ENCODE measurements at regions not wholly inside any gene's neighbourhood (a gene's known extent, or its start where the extent isn't known, plus 50 kb on each side); places are given as distances from the start of the nearest gene placed in this dataset.
A peak's percentile ranks its signal among the peaks of the same experiment; 100 is the strongest.

GRCh38 chr3:67790043-67790442 is 135.6 kb upstream of the SUCLG2 start:
- no peak overlapping the region for H3K4me2 ChIP-seq (ENCODE audit: insufficient read depth, low read length)
- no peaks in the 10 kb centered on the region for H4K20me1 ChIP-seq (replicated peaks; ENCODE audit: control insufficient read depth, extremely low read depth, insufficient read depth, low read length)
- FAIRE-seq (peak; percentile 62), DNase-seq (ENCODE audit: low read depth, low spot score) (peak; percentile 68)
- no peak overlapping the region for H3K4me3 ChIP-seq (replicated peaks in 1 of 3; ENCODE audit: insufficient read depth in 1 of 3, low read depth in 1 of 3, low read length in 3 of 3)
- TF ChIP-seq CTCF (IDR thresholded peaks at IDR 0.05; ENCODE audit: extremely low read depth in 1 of 2, insufficient read depth in 1 of 2, low read depth in 1 of 2, low read length in 2 of 2) (peak; percentile 62 to 67), EZH2 (IDR thresholded peaks at IDR 0.05; ENCODE audit: borderline replicate concordance, low read depth, low read length, severe bottlenecking) (no peak), JUN (IDR thresholded peaks at IDR 0.05; ENCODE audit: borderline replicate concordance, insufficient read depth, insufficient read length, low read depth) (no peak), MYC (IDR thresholded peaks at IDR 0.05; ENCODE audit: low read depth, low read length) (no peak)
- ChIA-PET POLR2A (no interaction called here), CTCF (interaction anchor here (0.6 to 5.1 kb wide), 26 partner anchors 9 to 1103 kb away, joined by 3 to 137 read pairs (median 4); no protein-coding TSS in a partner anchor)
- no peaks in the 10 kb centered on the region for H3K36me3 ChIP-seq (ENCODE audit: control insufficient read depth in 2 of 2, extremely low read depth in 1 of 2, insufficient read depth in 2 of 2, low read length in 2 of 2)
- H3K9me3 ChIP-seq (replicated peaks; ENCODE audit: control insufficient read depth, insufficient read depth, low read length): no peaks in the 10 kb centered on the region
- H2AFZ ChIP-seq (ENCODE audit: low read depth, low read length): no peak overlapping the region
- no peak overlapping the region for H3K27ac ChIP-seq (ENCODE audit: insufficient read depth, low read depth, low read length)
- H3K4me1 ChIP-seq (ENCODE audit: control insufficient read depth, extremely low read depth, insufficient read depth, low read length): no peaks in the 10 kb centered on the region
- dilution Hi-C loops (cut with MboI; ENCODE audit: extremely low pct_ligation_motif_present, low sequenced_read_pairs): no loop called here
- BruUV-seq (replicated peaks): no TSS peak
- intact Hi-C loops (cut with micrococcal nuclease): loop anchor here (1.0 kb wide), 5 partner anchors 136 to 1182 kb away; partner anchors contain the start of gene SUCLG2
- H3K9me1 ChIP-seq (replicated peaks; ENCODE audit: control insufficient read depth, extremely low read depth, insufficient read depth, low read length): no peaks in the 10 kb centered on the region
- H3K27me3 ChIP-seq (ENCODE audit: control insufficient read depth in 2 of 2, insufficient read depth in 2 of 2, low read length in 2 of 2): peaks cover 0 to 2% of the 10 kb centered on the region in 2 experiments
- H3K79me2 ChIP-seq (ENCODE audit: control insufficient read depth, insufficient read depth, low read length): no peaks in the 10 kb centered on the region
- no peak overlapping the region for H3K9ac ChIP-seq (replicated peaks; ENCODE audit: extremely low read depth, insufficient read depth, low read length)

GRCh38 chr3:67788396-67788795 is 134.0 kb upstream of the SUCLG2 start:
- Histone ChIP-seq H2AFZ (ENCODE audit: low read depth, low read length) (no peak overlapping the region), H3K4me1 (ENCODE audit: control insufficient read depth, extremely low read depth, insufficient read depth, low read length) (no peaks in the 10 kb centered on the region), H3K79me2 (ENCODE audit: control insufficient read depth, insufficient read depth, low read length) (no peaks in the 10 kb centered on the region), H4K20me1 (replicated peaks; ENCODE audit: control insufficient read depth, extremely low read depth, insufficient read depth, low read length) (no peaks in the 10 kb centered on the region), H3K27ac (ENCODE audit: insufficient read depth, low read depth, low read length) (no peak overlapping the region), H3K9me1 (replicated peaks; ENCODE audit: control insufficient read depth, extremely low read depth, insufficient read depth, low read length) (no peaks in the 10 kb centered on the region), H3K4me2 (ENCODE audit: insufficient read depth, low read length) (no peak overlapping the region), H3K9me3 (replicated peaks; ENCODE audit: control insufficient read depth, insufficient read depth, low read length) (no peaks in the 10 kb centered on the region), H3K4me3 (replicated peaks in 1 of 3; ENCODE audit: insufficient read depth in 1 of 3, low read depth in 1 of 3, low read length in 3 of 3) (no peak overlapping the region), H3K27me3 (ENCODE audit: control insufficient read depth in 2 of 2, insufficient read depth in 2 of 2, low read length in 2 of 2) (peaks cover 0 to 2% of the 10 kb centered on the region in 2 experiments), H3K36me3 (ENCODE audit: control insufficient read depth in 2 of 2, extremely low read depth in 1 of 2, insufficient read depth in 2 of 2, low read length in 2 of 2) (no peaks in the 10 kb centered on the region), H3K9ac (replicated peaks; ENCODE audit: extremely low read depth, insufficient read depth, low read length) (no peak overlapping the region)
- ChIA-PET CTCF (interaction anchor here (3.6 to 5.1 kb wide), 2 partner anchors 407 to 675 kb away, joined by 54 to 137 read pairs; no protein-coding TSS in a partner anchor), POLR2A (no interaction called here)
- dilution Hi-C loops (cut with MboI; ENCODE audit: extremely low pct_ligation_motif_present, low sequenced_read_pairs): no loop called here
- no TSS peak for BruUV-seq (replicated peaks)
- no peak for FAIRE-seq
- TF ChIP-seq POLR2A (IDR thresholded peaks at IDR 0.05; ENCODE audit: low read depth, low read length) (no peak), EZH2 (IDR thresholded peaks at IDR 0.05; ENCODE audit: borderline replicate concordance, low read depth, low read length, severe bottlenecking) (no peak), JUN (IDR thresholded peaks at IDR 0.05; ENCODE audit: borderline replicate concordance, insufficient read depth, insufficient read length, low read depth) (no peak), CTCF (IDR thresholded peaks at IDR 0.05; ENCODE audit: extremely low read depth in 1 of 2, insufficient read depth in 1 of 2, low read depth in 1 of 2, low read length in 2 of 2) (no peak), FOS (IDR thresholded peaks at IDR 0.05; ENCODE audit: borderline replicate concordance, insufficient read depth, low read length) (no peak), MAX (IDR thresholded peaks at IDR 0.05; ENCODE audit: insufficient read depth, insufficient read length) (no peak), POLR2AphosphoS5 (IDR thresholded peaks at IDR 0.05; ENCODE audit: insufficient read depth, low read depth, low read length) (no peak), MYC (IDR thresholded peaks at IDR 0.05; ENCODE audit: low read depth, low read length) (no peak), GATA2 (IDR thresholded peaks at IDR 0.05; ENCODE audit: insufficient read depth, insufficient read length, low read depth, low read length) (no peak)
- intact Hi-C loops (cut with micrococcal nuclease): no loop called here
- no peak for DNase-seq (ENCODE audit: low read depth, low spot score)

Measured in endothelial cell of umbilical vein (primary cell).